ENCODE measurements at regions not wholly inside any gene's neighbourhood (a gene's known extent, or its start where the extent isn't known, plus 50 kb on each side); places are given as distances from the start of the nearest gene placed in this dataset.

- no peak overlapping the region for H3K4me3 ChIP-seq (ENCODE audit: low read depth in 2 of 2, low read length in 1 of 2)
- no peaks in the 10 kb centered on the region for H3K36me3 ChIP-seq (replicated peaks in 1 of 2; ENCODE audit: control insufficient read depth in 1 of 2, insufficient read depth in 2 of 2, low read length in 1 of 2)
- DNase-seq, result peak; percentile 71
- H3K79me2 ChIP-seq (ENCODE audit: insufficient read depth), result no peaks in the 10 kb centered on the region
- ChIA-PET CTCF (interaction anchor here (1.1 to 2.4 kb wide), 6 partner anchors 9 to 329 kb away, joined by 3 to 11 read pairs (median 4); no protein-coding TSS in a partner anchor), POLR2A (no interaction called here)
- no peak overlapping the region for H2AFZ ChIP-seq (ENCODE audit: low read depth)
- H3K27ac ChIP-seq (ENCODE audit: low read depth in 2 of 2, low read length in 1 of 2), result peak overlapping the region in 1 of 2 experiments; percentile 60; a peak in 2 of 4 replicates
- H3K9me2 ChIP-seq, result no peaks in the 10 kb centered on the region
- no peak overlapping the region for H3K4me2 ChIP-seq
- no peak overlapping the region for H3K9ac ChIP-seq
- H3K9me3 ChIP-seq, result no peaks in the 10 kb centered on the region
- peaks cover 0 to 21% of the 10 kb centered on the region in 2 experiments; a peak in 2 of 4 replicates for H3K4me1 ChIP-seq (ENCODE audit: control insufficient read depth in 1 of 2, insufficient read depth in 2 of 2, low read depth in 1 of 2, low read length in 1 of 2)
- 11% methylated on average over 6 of the region's 6 CpGs for WGBS (ENCODE audit: low lambda C conversion rate)
- H3K27me3 ChIP-seq (ENCODE audit: insufficient read depth), result no peaks in the 10 kb centered on the region
- no peaks in the 10 kb centered on the region for H4K20me1 ChIP-seq (ENCODE audit: insufficient read depth)
- no peaks in the 10 kb centered on the region for H3F3A ChIP-seq (replicated peaks; ENCODE audit: insufficient read depth)
- peak; percentile 46; the same call in 1 of the 2 replicates for TF ChIP-seq MXI1 (IDR thresholded peaks at IDR 0.05; ENCODE audit: low read depth, low read length)
- TF ChIP-seq GATA2 (CRISPR knock-in tag; IDR thresholded peaks at IDR 0.05), result peak; percentile 99
- TF ChIP-seq GABPA (IDR thresholded peaks at IDR 0.05; ENCODE audit: low read depth), result no peak
- TF ChIP-seq CHD2 (IDR thresholded peaks at IDR 0.05; ENCODE audit: low read length, partially characterized antibody), result peak; percentile 73
- TF ChIP-seq JUND (IDR thresholded peaks at IDR 0.05), result no peak
- no peak for TF ChIP-seq NRF1 (IDR thresholded peaks at IDR 0.05; ENCODE audit: low read depth, low read length)
- no peak for TF ChIP-seq CTCF (IDR thresholded peaks at IDR 0.05)
- no peak for TF ChIP-seq USF2 (IDR thresholded peaks at IDR 0.05; ENCODE audit: borderline replicate concordance, low read depth, low read length)
- TF ChIP-seq RXRA (IDR thresholded peaks at IDR 0.05; ENCODE audit: borderline replicate concordance, low read depth), result no peak
- no peak for TF ChIP-seq IRF3 (IDR thresholded peaks at IDR 0.05; ENCODE audit: low read depth, low read length)
- TF ChIP-seq RCOR1 (IDR thresholded peaks at IDR 0.05; ENCODE audit: low read length), result peak; percentile 91
- no peak for TF ChIP-seq FOXM1 (IDR thresholded peaks at IDR 0.05; ENCODE audit: low read depth)
- TF ChIP-seq TEAD4 (IDR thresholded peaks at IDR 0.05; ENCODE audit: borderline replicate concordance, insufficient read depth), result 0 out of 2 replicates have a peak, but pooled peaks have one; percentile 27
- TF ChIP-seq USF1 (IDR thresholded peaks at IDR 0.05; ENCODE audit: borderline replicate concordance, low read depth), result no peak
- no peak for TF ChIP-seq ZBTB33 (IDR thresholded peaks at IDR 0.05; ENCODE audit: borderline replicate concordance, low read depth)
- TF ChIP-seq FOXJ3 (CRISPR knock-in tag; IDR thresholded peaks at IDR 0.05), result peak; percentile 88
- TF ChIP-seq RFX5 (IDR thresholded peaks at IDR 0.05; ENCODE audit: low read length), result no peak
- no peak for TF ChIP-seq REST (IDR thresholded peaks at IDR 0.05; ENCODE audit: low read depth, low read length)
- no peak for TF ChIP-seq EZH2phosphoT487 (IDR thresholded peaks at IDR 0.05; ENCODE audit: borderline replicate concordance, low read depth)
- no peak for TF ChIP-seq SMC3 (IDR thresholded peaks at IDR 0.05; ENCODE audit: low read depth, low read length)
- TF ChIP-seq EP300 (IDR thresholded peaks at IDR 0.05; ENCODE audit: borderline replicate concordance in 1 of 2, low read depth in 1 of 2, low read length in 1 of 2), result peak in 1 of 2 experiments; percentile 90; a peak in 2 of 4 replicates
Measured at GRCh38 chr11:127461241-127462064, 460.9 kb upstream of the KIRREL3 start.

Data from SK-N-SH (cell line).